ENCODE measurements at regions not wholly inside any gene's neighbourhood (a gene's known extent, or its start where the extent isn't known, plus 50 kb on each side); places are given as distances from the start of the nearest gene placed in this dataset.

- Histone ChIP-seq H3K27me3 (ENCODE audit: insufficient read depth, low read length) (no peaks in the 10 kb centered on the region), H3K23me2 (ENCODE audit: insufficient read length, low read depth, low read length, poor library complexity, severe bottlenecking) (no peaks in the 10 kb centered on the region), H2BK5ac (ENCODE audit: insufficient read length, low read length) (no peak overlapping the region), H2BK120ac (ENCODE audit: low read depth, low read length, poor library complexity, severe bottlenecking) (no peak overlapping the region), H2AFZ (ENCODE audit: low read length) (no peak overlapping the region), H4K20me1 (ENCODE audit: control insufficient read depth, insufficient read depth, insufficient read length) (no peaks in the 10 kb centered on the region), H3K9ac (ENCODE audit: extremely low read depth, insufficient read length, low read length) (no peak overlapping the region), H2BK20ac (ENCODE audit: low read depth, low read length, poor library complexity, severe bottlenecking) (no peak overlapping the region), H3K9me3 (ENCODE audit: control insufficient read depth, low read depth, low read length) (no peaks in the 10 kb centered on the region), H2BK12ac (ENCODE audit: insufficient read length, low read depth, low read length) (no peak overlapping the region), H2AK5ac (ENCODE audit: insufficient read length, low read length) (no peak overlapping the region), H3K4ac (ENCODE audit: low read depth, low read length) (no peak overlapping the region), H3K27ac (ENCODE audit: insufficient read length, low read depth, low read length) (no peak overlapping the region), H2BK15ac (ENCODE audit: low read depth, low read length) (no peak overlapping the region), H3K4me2 (ENCODE audit: insufficient read depth, insufficient read length, low read length) (no peak overlapping the region), H3K14ac (ENCODE audit: insufficient read depth, low read length) (no peak overlapping the region), H3T11ph (ENCODE audit: low read length) (no peak overlapping the region), H3K79me1 (ENCODE audit: insufficient read depth, low read depth, low read length, poor library complexity, severe bottlenecking) (no peaks in the 10 kb centered on the region), H3K56ac (ENCODE audit: insufficient read length, low read depth, low read length) (no peak overlapping the region), H4K91ac (ENCODE audit: insufficient read length, low read depth, low read length) (no peak overlapping the region), H4K8ac (replicated peaks; ENCODE audit: insufficient read length, low read depth, low read length) (no peak overlapping the region), H3K18ac (ENCODE audit: insufficient read length, low read depth, low read length) (no peak overlapping the region), H3K23ac (ENCODE audit: insufficient read length, low read depth, low read length) (no peak overlapping the region), H3K4me1 (ENCODE audit: insufficient read depth, low read length) (no peaks in the 10 kb centered on the region), H4K5ac (ENCODE audit: insufficient read length, low read depth, low read length) (no peak overlapping the region), H3K79me2 (ENCODE audit: insufficient read depth, low read length) (no peaks in the 10 kb centered on the region)
- H3K36me3 Mint-ChIP-seq (ENCODE audit: insufficient read depth in 1 of 3, low read depth in 3 of 3): no peaks in the 10 kb centered on the region
- TF ChIP-seq CTCF (conservative IDR thresholded peaks at IDR 0.05): no peak
- H3K27ac Mint-ChIP-seq: no peak overlapping the region
- peaks cover 21% of the 10 kb centered on the region for H3K27me3 Mint-ChIP-seq (ENCODE audit: low read depth)
- no peaks in the 10 kb centered on the region; a peak in 1 of 5 replicates for H3K9me3 Mint-ChIP-seq
- no peak overlapping the region for H3K4me3 Mint-ChIP-seq
- no peaks in the 10 kb centered on the region for H3K4me1 Mint-ChIP-seq
- DNase-seq: no peak
Measured at GRCh38 chr22:27120036-27120435, 462.6 kb downstream of the MIAT start.
